ENCODE measurements at regions not wholly inside any gene's neighbourhood (a gene's known extent, or its start where the extent isn't known, plus 50 kb on each side); places are given as distances from the start of the nearest gene placed in this dataset.

DNA sequence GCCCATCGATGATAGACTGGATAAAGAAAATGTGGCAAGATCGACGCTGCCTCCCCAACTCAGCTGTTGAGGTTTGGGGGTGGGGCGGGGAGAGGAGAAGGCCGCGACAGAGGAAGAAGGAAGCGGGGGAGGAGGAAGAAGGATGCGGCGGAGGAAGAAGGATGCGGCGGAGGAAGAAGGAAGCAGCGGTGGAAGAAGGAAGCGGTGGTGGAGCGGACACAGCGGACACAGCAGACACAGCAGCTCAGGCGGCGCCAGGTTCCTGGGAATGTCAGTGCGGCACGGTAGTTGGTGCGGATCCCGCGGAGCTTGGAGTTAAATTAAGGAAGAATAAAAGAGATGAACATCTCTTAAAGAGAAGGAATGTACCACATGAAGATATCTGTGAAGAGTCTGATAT lies 163.9 kb upstream of the NT5E start:
- Histone ChIP-seq H3K27ac (ENCODE audit: low read depth in 1 of 2, low read length in 2 of 2) (no peak overlapping the region), H3K9me3 (replicated peaks in 1 of 2; ENCODE audit: control insufficient read depth in 1 of 2, insufficient read depth in 1 of 2, low read length in 2 of 2) (peaks cover 14 to 16% of the 10 kb centered on the region in 2 donors), H2AFZ (ENCODE audit: insufficient read depth, low read depth, low read length, poor library complexity, severe bottlenecking) (no peak overlapping the region), H3K9ac (ENCODE audit: insufficient read depth, low read length, poor library complexity, severe bottlenecking) (no peak overlapping the region), H3K4me2 (replicated peaks; ENCODE audit: extremely low read depth, low read length, poor library complexity, severe bottlenecking) (no peak overlapping the region), H3K79me2 (ENCODE audit: insufficient read depth, low read length) (no peaks in the 10 kb centered on the region), H3K4me3 (replicated peaks in 1 of 3; ENCODE audit: low read depth in 2 of 3, low read length in 3 of 3) (no peak overlapping the region), H3K36me3 (replicated peaks in 1 of 2; ENCODE audit: control insufficient read depth in 1 of 2, insufficient read depth in 2 of 2, low read length in 2 of 2) (no peaks in the 10 kb centered on the region), H3K27me3 (ENCODE audit: control insufficient read depth in 2 of 2, insufficient read depth in 2 of 2, low read length in 2 of 2) (no peaks in the 10 kb centered on the region), H3K4me1 (ENCODE audit: control insufficient read depth in 1 of 2, insufficient read depth in 2 of 2, low read length in 2 of 2) (no peaks in the 10 kb centered on the region), H4K20me1 (ENCODE audit: insufficient read depth, low read length) (no peaks in the 10 kb centered on the region)
- 89% methylated on average over 20 of the region's 22 CpGs for WGBS (ENCODE audit: insufficient coverage)
- TF ChIP-seq, protein P1, sequence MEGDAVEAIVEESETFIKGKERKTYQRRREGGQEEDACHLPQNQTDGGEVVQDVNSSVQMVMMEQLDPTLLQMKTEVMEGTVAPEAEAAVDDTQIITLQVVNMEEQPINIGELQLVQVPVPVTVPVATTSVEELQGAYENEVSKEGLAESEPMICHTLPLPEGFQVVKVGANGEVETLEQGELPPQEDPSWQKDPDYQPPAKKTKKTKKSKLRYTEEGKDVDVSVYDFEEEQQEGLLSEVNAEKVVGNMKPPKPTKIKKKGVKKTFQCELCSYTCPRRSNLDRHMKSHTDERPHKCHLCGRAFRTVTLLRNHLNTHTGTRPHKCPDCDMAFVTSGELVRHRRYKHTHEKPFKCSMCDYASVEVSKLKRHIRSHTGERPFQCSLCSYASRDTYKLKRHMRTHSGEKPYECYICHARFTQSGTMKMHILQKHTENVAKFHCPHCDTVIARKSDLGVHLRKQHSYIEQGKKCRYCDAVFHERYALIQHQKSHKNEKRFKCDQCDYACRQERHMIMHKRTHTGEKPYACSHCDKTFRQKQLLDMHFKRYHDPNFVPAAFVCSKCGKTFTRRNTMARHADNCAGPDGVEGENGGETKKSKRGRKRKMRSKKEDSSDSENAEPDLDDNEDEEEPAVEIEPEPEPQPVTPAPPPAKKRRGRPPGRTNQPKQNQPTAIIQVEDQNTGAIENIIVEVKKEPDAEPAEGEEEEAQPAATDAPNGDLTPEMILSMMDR (IDR thresholded peaks at IDR 0.05), result no peak
- intact Hi-C loops (cut with micrococcal nuclease), result no loop called here
- H3K4me1 Mint-ChIP-seq, result no peaks in the 10 kb centered on the region
- DNase-seq, result no peak
- H3K27me3 Mint-ChIP-seq (ENCODE audit: low read depth in 3 of 3), result peaks cover 0 to 3% (median 0%) of the 10 kb centered on the region in 3 donors
- H3K4me3 Mint-ChIP-seq, result no peak overlapping the region
- H3K27ac Mint-ChIP-seq, result no peak overlapping the region
- peaks cover 9 to 18% (median 14%) of the 10 kb centered on the region in 7 donors for H3K9me3 Mint-ChIP-seq
- H3K36me3 Mint-ChIP-seq, result no peaks in the 10 kb centered on the region

DNA sequence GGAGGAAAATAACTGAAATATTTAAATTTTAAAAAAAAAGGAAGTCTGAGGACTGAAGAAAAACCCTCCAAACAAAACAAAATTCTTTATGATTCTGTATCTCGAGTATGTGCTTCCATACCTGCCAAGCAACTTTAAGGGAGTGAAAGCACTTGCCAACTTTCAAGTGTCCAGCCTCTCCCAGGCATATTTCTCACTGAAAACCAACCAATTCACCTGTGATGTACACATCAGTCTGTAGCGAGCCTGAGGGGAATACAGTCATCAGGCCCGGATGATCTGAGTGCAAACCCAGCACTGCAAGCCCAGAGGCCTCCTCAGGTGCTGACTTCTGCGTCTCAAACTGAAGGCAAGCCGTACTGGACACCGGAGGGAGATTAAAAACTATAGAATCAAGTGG lies 164.8 kb upstream of the NT5E start:
- no peaks in the 10 kb centered on the region for H3K79me2 ChIP-seq (ENCODE audit: insufficient read depth, low read length)
- Mint-ChIP-seq H3K27ac (no peak overlapping the region), H3K27me3 (ENCODE audit: low read depth in 3 of 3) (peaks cover 0 to 3% (median 0%) of the 10 kb centered on the region in 3 donors), H3K4me1 (no peaks in the 10 kb centered on the region), H3K36me3 (no peaks in the 10 kb centered on the region), H3K4me3 (no peak overlapping the region), H3K9me3 (peaks cover 9 to 18% (median 14%) of the 10 kb centered on the region in 7 donors)
- WGBS (ENCODE audit: insufficient coverage), result 86% methylated on average over 3 of the region's 6 CpGs
- DNase-seq, result no peak
- H4K20me1 ChIP-seq (ENCODE audit: insufficient read depth, low read length), result no peaks in the 10 kb centered on the region
- H3K27me3 ChIP-seq (ENCODE audit: control insufficient read depth in 2 of 2, insufficient read depth in 2 of 2, low read length in 2 of 2), result no peaks in the 10 kb centered on the region
- TF ChIP-seq, protein P1 (IDR thresholded peaks at IDR 0.05), result no peak
- H3K36me3 ChIP-seq (replicated peaks in 1 of 2; ENCODE audit: control insufficient read depth in 1 of 2, insufficient read depth in 2 of 2, low read length in 2 of 2), result no peaks in the 10 kb centered on the region
- H3K9ac ChIP-seq (ENCODE audit: insufficient read depth, low read length, poor library complexity, severe bottlenecking), result no peak overlapping the region
- no peak overlapping the region for H3K27ac ChIP-seq (ENCODE audit: low read depth in 1 of 2, low read length in 2 of 2)
- H3K4me2 ChIP-seq (replicated peaks; ENCODE audit: extremely low read depth, low read length, poor library complexity, severe bottlenecking), result no peak overlapping the region
- H3K4me3 ChIP-seq (replicated peaks in 1 of 3; ENCODE audit: low read depth in 2 of 3, low read length in 3 of 3), result no peak overlapping the region
- no peak overlapping the region for H2AFZ ChIP-seq (ENCODE audit: insufficient read depth, low read depth, low read length, poor library complexity, severe bottlenecking)
- intact Hi-C loops (cut with micrococcal nuclease), result no loop called here
- H3K4me1 ChIP-seq (ENCODE audit: control insufficient read depth in 1 of 2, insufficient read depth in 2 of 2, low read length in 2 of 2), result no peaks in the 10 kb centered on the region
- peaks cover 14 to 16% of the 10 kb centered on the region in 2 donors for H3K9me3 ChIP-seq (replicated peaks in 1 of 2; ENCODE audit: control insufficient read depth in 1 of 2, insufficient read depth in 1 of 2, low read length in 2 of 2)

Measured in CD14-positive monocyte (primary cell).